CD4-positive, alpha-beta T cell treated with Interleukin-2 at 100 ng/mL for 4 hours (primary cell): ENCODE measurements at regions not wholly inside any gene's neighbourhood (a gene's known extent, or its start where the extent isn't known, plus 50 kb on each side); places are given as distances from the start of the nearest gene placed in this dataset.
"Not testable (repeated sequence)": the region's sequence is repeated elsewhere in the genome, so short reads cannot be mapped to it uniquely, and the experiment has no call there.

Experiments used
- DNase-seq: peaks from one replicate; pipeline ENCODE4 v3.0.0-alpha.2; 2020; ENCODE audit warnings: low spot score

DNA sequence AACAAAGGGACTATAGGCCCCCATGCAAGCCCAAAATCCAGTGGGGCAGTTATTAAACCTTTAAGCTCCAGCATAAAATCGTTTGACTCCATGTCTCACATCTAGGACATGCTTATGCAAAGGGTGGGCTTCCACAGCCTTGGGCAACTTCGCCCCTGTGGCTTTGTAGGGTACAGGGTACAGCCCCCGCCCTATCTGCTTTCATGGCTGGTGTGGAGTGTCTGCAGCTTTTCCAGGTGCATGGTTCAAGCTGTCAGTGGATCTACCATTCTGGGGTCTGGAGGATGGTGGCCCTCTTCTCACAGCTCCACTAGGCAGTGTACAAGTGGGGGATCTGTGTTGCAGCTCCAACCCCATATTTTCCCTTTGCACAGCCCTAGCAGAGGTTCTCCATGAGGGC, 559.8 kb upstream of the TECRL start:
- DNase-seq: no peak

- DNase-seq: no peak
Measured at GRCh38 chr4:64967286-64967685, 558.0 kb upstream of the TECRL start.

GRCh38 chr4:64960516-64960915, 551.3 kb upstream of the TECRL start:
- no peak for DNase-seq

GRCh38 chr4:64940698-64941097, 531.4 kb upstream of the TECRL start:
- DNase-seq: no peak

DNA sequence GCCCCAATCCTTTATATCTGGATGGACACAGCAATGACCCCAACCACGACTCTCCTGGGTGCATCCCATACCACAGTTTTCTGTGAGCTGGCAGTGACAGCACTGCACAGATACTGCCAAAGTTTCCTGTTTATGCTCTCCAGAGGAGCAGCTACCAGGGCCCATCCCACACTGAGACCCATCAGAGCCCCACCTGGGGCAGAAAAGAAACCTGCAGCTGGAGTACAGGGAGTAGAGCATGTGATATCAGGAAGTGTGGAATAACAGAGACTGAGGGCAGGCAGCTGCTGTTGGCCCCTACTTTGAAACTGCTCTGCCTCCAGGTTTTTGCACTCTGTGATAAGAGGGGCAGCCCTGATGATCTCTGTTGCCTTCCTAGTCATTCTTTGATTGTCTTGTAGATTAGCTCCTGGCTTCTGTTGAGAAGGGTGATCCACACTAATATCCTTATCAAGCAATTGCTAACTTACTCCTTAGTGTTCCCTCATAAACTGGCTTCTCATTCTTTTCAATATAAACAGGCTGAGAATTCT, 526.3 kb upstream of the TECRL start:
- no peak for DNase-seq

GRCh38 chr4:64911846-64912245, 502.6 kb upstream of the TECRL start:
- DNase-seq: no peak

- no peak for DNase-seq
Measured at GRCh38 chr4:64903986-64904385, 494.7 kb upstream of the TECRL start.

DNA sequence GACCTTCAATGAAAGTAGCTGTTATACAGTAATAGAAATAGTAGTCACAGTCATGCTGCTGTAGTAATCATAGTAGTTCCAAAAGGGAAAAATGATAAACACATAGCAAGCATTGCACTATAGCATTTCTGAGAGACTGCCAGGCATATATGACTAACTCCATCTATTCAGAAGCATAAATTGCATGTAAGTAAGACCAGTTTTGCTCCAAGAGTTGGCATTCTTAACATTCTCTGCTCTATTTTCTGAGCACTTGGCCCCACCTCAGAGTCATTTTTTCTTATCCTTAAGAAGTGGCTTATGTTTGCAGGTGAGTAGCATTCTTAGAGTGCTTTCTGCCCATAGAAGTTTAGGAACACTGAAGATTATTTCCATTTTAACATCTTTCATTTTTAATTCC, 490.3 kb upstream of the TECRL start:
- DNase-seq: no peak

DNA sequence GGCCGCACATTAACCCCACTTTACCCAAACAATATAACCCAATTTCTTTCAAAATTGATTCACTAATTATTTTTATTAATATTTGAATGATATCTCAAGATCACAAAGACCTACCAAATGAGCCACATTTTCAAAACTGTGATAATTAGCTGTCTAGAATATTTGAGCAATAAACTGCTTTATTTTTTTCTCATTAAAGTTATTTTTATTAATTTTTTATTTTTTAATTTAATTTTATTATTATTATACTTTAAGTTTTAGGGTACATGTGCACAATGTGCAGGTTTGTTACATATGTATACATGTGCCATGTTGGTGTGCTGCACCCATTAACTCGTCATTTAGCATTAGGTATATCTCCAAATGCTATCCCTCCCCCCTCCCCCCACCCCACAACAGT, 489.8 kb upstream of the TECRL start:
- DNase-seq: not testable (repeated sequence)

DNA sequence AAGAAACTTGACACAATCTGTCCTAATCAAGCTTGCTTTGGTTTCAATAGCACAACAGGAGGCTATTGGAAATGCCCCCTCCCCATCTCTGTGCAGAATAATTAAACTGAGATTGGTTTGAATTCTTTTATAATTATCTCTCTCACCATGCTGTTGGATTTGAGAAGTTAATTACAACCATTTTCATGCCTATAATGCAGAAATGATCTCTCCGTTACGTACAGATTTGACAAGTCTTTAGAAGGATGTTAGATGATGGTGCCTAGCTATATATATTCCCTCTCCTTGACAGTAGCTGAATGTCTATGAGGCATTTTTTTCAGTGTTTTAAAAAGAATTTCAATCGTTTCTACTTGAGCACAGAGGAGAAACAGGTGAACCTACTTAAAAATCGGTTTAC, 488.4 kb upstream of the TECRL start:
- DNase-seq: no peak

DNA sequence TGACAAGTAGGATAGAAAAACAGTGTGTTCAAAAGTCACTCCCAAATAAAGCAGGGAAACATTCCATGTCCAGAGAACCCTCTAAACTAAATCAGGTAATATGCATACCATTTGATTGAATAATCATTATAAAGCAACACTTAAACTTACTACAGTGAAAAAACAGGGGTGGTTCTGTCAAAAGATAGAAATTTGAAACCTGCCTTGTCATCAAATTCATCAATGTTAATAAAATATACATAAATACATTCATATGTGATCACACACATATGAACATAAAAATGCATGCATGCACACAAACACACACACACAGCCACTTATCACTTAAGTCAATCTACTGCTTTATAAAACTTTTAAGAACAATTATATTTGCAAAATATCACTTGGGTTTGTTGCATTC, 485.8 kb upstream of the TECRL start:
- no peak for DNase-seq

DNA sequence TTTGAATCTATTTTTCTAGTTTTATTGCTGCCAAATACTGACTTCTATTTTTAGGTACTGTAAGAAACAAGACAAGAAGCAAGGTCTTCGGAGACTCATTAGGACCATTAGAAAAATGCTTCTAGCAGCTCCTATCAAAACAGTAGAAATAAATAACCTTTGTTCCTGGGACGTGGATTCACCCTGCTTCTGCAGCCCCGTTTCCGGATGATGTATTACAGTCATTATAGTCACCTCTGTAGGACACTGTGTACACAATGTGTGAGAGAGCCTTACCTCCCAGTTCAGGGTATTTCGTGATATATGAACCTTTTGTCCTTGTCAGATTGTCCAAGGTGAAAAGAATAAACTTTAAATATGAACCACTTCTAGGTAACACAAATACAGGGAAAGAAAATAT, 484.0 kb upstream of the TECRL start:
- DNase-seq: no peak

DNA sequence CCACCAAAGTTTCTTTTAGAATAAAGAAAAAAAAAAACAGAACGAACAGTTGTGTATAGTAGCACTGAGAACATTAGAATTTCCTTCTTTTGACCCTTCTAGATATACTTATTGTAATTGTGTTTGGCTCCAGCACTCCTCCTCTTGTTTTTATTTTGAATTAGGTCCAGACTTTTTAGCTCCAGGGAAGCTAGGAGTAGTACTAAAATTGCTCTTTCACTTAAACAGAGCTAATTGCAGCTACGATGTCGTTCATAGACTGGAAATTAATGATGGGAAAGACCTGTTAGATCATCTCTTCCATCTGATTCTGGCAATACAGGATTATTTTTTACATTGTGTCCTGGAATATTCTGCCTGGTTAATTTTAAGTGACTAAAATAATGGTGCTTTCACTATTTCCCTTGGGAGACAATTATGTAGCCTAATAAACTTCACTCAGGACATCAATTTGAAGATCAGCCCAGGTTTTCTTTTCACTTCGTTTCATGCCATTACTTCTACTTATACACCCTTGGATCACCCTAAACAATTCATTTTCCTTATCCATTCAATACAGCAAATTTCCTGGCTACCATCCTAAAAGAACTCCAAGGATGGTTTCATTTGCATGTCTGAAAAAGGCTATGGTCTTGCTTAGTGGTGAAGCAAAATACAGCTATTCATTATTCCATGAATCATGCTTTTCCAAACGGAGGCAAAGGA, 480.8 kb upstream of the TECRL start:
- DNase-seq: no peak

DNA sequence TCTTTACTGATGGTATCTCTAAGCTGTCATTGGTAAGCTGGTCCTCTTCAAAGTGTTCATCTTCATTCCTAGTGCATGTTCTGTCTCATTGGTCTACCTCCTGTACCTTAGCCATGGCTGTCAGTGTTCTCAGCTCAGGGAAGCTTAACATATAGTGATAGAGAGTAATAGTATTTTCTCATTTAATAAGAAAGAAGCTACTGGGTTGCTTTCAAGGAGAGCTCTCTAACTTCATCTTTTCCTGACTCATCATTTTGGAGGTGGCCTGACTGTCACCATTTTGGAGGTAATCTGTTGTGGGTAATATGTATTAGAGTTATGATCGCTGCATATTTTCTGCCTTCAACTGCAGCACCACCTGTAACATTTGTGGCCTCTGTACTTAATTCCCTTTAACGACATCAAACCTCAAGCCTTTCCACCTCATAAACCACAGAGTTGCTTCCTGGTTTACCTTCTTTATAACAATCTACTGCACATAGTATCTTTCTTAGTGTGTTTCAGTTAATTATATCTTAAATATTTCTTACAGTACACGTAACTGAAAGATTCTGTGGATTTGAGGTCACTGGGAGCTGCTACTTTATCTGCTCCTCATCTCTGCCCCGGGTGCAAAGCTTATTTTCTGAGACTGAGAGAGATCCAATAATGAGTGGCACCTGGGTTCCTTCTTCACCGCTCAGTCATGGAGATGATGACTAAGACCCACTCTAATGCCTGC, 474.0 kb upstream of the TECRL start:
- DNase-seq: no peak

DNA sequence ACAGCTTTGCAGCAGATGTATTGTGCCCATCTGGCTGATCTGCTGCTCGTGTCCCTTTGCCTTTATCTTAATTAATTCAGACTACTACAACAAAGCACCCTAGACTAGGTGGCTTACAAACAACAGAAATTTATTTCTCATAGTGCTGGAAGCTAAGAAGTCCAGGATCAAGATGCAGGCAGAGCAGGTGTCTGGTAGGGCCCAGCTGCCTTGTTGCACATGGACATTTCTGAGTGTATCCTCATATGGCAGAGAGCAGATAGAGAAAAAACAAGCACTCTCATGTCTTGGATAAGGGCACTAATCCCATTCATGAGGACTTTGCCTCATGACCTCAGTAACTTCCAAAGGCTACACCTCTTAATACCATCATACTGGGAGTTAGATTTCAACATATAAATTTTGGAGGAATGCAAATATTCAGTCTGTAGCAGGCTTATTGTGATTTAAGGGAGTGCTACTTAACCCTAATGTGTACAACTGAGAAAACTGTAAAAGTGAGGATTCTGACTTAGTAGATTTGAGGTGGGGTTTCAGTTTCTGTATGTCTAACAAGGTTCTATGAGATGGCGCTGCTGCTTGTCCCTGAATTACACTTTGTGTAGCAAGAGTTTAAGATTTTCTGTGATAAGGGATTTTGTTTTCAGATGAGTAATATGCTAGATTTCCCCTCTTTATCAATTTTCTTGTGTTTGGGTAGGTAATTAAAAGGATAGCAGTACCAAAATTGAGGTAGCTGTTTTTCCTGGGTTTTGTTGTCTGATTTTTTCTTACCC, 473.2 kb upstream of the TECRL start:
- no peak for DNase-seq

DNA sequence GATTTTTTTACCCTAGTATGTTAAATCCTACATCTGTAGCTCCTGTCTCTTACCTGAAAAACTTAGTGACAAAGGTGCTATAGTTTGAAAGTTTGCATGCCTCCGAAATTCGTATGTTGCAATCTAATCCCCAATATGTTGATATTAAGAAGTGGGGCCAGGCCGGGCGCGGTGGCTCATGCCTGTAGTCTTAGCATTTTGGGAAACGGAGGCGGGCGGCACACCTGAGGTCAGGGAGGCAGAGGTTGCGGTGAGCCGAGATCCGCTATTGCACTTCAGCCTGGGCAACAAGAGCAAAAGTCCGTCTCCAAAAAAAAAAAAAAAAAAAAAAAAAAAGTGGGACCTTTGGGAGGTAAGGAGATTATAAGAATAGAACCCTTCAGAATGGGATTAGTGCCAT, 471.3 kb upstream of the TECRL start:
- DNase-seq: no peak

DNA sequence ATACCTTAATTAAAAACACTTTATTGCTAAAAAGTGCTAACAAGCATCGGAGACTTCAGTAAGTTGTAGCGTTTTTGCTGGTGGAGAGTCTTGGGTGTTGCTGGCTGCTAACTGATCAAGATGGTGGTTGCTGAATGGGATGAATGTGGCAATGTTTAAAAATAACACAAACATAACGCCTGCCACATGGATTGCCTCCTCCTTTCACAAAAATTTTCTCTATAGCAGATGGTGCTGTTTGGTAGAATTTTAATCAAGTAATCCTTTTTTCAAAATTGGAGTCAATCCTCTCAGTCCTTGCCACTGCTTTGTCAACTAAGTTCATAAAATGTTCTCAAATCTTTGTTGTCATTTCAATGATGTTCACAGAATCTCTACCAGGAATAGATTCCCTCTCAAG, 466.8 kb upstream of the TECRL start:
- DNase-seq: no peak

- no peak for DNase-seq
Measured at GRCh38 chr4:64870558-64870957, 461.3 kb upstream of the TECRL start.

- no peak for DNase-seq
Measured at GRCh38 chr4:64857815-64858214, 448.6 kb upstream of the TECRL start.

DNA sequence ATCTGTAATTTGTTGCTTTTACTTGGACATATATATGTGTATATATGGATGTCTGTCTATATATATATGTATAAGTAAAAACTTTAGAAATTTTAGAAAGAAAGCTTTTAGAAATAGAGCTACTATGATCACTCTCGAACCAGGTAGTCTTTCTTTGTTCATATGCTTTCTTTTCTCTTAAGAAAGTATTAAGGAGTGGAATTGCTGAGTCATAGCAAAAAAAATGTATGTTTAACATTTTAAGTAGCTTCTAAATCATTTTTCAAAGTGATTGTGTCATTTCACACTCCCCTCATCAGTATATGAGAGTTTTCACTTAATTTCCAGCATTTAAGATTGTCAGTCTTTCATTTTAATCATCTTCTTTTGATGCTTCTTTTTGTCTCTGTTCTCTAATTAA, 447.9 kb upstream of the TECRL start:
- no peak for DNase-seq

DNA sequence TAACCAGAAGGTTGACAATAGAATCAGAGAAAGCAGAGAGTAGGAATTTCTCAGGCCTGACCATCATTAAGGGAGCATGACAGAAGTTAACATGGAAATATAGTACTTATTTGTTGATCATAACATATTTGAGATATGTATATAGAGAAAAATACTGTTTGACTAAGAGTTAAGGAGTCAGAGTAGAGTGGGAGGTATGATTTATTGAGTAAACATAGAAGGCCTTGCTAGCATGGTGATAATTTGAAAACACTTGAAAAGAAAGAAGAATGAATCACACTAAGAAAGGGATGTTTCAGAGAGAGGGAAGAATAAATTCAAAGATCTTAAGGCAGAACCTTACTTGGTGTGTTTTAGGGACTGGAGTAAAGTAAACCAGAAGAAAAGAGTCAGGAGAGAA, 437.2 kb upstream of the TECRL start:
- DNase-seq: no peak

DNA sequence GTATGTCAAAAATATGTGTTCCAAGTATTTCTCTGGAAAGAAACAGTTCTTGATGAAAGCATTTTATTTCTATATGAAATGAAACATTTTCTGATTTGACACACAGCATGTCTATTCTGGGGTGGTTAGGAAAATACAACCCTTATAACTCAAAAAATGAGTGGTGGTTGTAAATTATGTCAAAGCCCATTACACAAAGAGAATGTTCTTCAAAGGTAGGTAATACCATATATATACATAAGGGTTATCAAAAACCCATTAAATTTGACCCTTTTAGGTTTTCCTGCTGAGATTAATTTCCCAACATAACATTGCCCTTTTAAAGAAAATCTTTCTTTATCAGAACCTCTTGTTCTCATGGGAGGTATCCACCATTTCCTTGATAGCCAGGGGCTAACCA, 420.5 kb upstream of the TECRL start:
- no peak for DNase-seq

- no peak for DNase-seq
Measured at GRCh38 chr4:64824591-64824990, 415.3 kb upstream of the TECRL start.
